Esophagus muscularis mucosa (tissue), 4 donors: ENCODE measurements at regions not wholly inside any gene's neighbourhood (a gene's known extent, or its start where the extent isn't known, plus 50 kb on each side); places are given as distances from the start of the nearest gene placed in this dataset.

Experiments used
- DNase-seq: peaks from one replicate; pipeline ENCODE4 v3.0.0-alpha.2; 2017; ENCODE audit errors: extremely low spot score
- H3K27ac ChIP-seq, 4 donors: fragments of 200-600 bp; sonication (generic); replicated peaks in 1 of 4; 1 replicate in 3 of 4; 2 replicates in 1 of 4; pipeline ENCODE4 v1.5.1; 2016 to 2019; ENCODE audit warnings: mild to moderate bottlenecking in 1 of 4
- H3K27me3 ChIP-seq, 4 donors: fragments of 200-600 bp; sonication (generic); one replicate each; pipeline versions ENCODE4 v1.5.1 to v1.6.0; 2016 to 2019
- H3K36me3 ChIP-seq, 4 donors: fragments of 200-600 bp; sonication (generic); one replicate each; pipeline ENCODE4 v1.5.1; 2016 to 2019
- H3K4me1 ChIP-seq, 4 donors: fragments of 200-600 bp; sonication (generic); one replicate each; pipeline ENCODE4 v1.5.1; 2016 to 2019
- H3K4me3 ChIP-seq, 4 donors: fragments of 200-600 bp; sonication (generic); 1 replicate in 2 of 4; 2 replicates in 2 of 4; pipeline ENCODE4 v1.5.1; 2016 to 2019; ENCODE audit warnings: mild to moderate bottlenecking in 4 of 4, moderate library complexity in 1 of 4
- H3K9me3 ChIP-seq, 4 donors: fragments of 200-600 bp; sonication (generic); 1 replicate in 3 of 4; 2 replicates in 1 of 4; pipeline ENCODE4 v1.5.1; 2016 to 2019
- EP300 ChIP-seq: sonication (generic); formaldehyde crosslinking; IDR thresholded peaks from one replicate; pipeline ENCODE4 v1.6.1; 2017; ENCODE audit warnings: antibody characterized with exemption
- POLR2A ChIP-seq: fragments of 450-650 bp; IDR thresholded peaks from one replicate; pipeline ENCODE4 v1.6.1; 2017; ENCODE audit warnings: antibody characterized with exemption, moderate library complexity, mild to moderate bottlenecking, low read depth
- POLR2AphosphoS5 ChIP-seq, 2 donors: sonication (generic); formaldehyde crosslinking; IDR thresholded peaks; one replicate each; pipeline ENCODE4 v1.6.1; 2017; ENCODE audit warnings: antibody characterized with exemption in 2 of 2
- WGBS: methylation state at CpG from one replicate; pipeline ENCODE4 v1.1.5; 2018; 5-methylcytosine and 5-hydroxymethylcytosine counted together
- intact Hi-C: fragments of 100-400 bp; cut with DNase I; formaldehyde crosslinking; loops from one replicate; pipeline ENCODE4 v1.15.1; 2023
- TF ChIP-seq, protein P1 (sequence below), 3 experiments: fragments of 200-600 bp in 2 of 3; fragments of 450-650 bp in 1 of 3; sonication (generic) in 2 of 3; IDR thresholded peaks; one replicate each; pipeline ENCODE4 v1.5.1; 2017 to 2019; ENCODE audit warnings: antibody characterized with exemption in 3 of 3, mild to moderate bottlenecking in 2 of 3, moderate library complexity in 1 of 3

DNA sequence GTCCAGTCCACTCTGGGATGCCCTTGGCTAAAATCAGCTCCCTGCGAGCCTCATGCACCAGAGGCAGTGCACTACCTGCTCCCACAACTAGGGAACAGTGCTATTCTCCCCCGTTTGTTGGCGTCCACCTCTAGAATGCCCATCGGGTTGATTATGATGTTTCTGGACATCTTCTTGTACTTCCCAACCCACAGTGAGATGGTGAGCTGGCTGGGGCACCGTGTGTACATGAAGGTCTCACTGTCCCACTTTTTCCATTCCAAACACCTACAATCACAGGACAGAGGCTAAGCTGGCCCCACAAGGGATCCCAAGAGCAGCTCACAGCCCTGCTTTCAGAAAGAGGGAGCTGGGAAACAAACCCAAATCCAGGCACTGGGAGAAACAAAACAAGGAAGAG, 126.2 kb upstream of the ZNF92 start:
- H3K9me3 ChIP-seq: no peaks in the 10 kb centered on the region
- DNase-seq: no peak
- no peak for TF ChIP-seq POLR2AphosphoS5 (IDR thresholded peaks at IDR 0.05)
- TF ChIP-seq POLR2A: no peak
- no peak for TF ChIP-seq EP300
- TF ChIP-seq, protein P1, sequence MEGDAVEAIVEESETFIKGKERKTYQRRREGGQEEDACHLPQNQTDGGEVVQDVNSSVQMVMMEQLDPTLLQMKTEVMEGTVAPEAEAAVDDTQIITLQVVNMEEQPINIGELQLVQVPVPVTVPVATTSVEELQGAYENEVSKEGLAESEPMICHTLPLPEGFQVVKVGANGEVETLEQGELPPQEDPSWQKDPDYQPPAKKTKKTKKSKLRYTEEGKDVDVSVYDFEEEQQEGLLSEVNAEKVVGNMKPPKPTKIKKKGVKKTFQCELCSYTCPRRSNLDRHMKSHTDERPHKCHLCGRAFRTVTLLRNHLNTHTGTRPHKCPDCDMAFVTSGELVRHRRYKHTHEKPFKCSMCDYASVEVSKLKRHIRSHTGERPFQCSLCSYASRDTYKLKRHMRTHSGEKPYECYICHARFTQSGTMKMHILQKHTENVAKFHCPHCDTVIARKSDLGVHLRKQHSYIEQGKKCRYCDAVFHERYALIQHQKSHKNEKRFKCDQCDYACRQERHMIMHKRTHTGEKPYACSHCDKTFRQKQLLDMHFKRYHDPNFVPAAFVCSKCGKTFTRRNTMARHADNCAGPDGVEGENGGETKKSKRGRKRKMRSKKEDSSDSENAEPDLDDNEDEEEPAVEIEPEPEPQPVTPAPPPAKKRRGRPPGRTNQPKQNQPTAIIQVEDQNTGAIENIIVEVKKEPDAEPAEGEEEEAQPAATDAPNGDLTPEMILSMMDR (IDR thresholded peaks at IDR 0.05): no peak
- no peaks in the 10 kb centered on the region for H3K36me3 ChIP-seq
- intact Hi-C loops: no loop called here
- H3K27me3 ChIP-seq: peaks cover 0 to 14% (median 0%) of the 10 kb centered on the region in 4 donors
- 82% methylated on average over 5 of the region's 5 CpGs for WGBS
- H3K4me1 ChIP-seq: peaks cover 0 to 11% (median 8%) of the 10 kb centered on the region in 4 donors
- H3K4me3 ChIP-seq: no peak overlapping the region
- H3K27ac ChIP-seq: no peak overlapping the region

- WGBS: 3% methylated on average over 10 of the region's 52 CpGs
- TF ChIP-seq POLR2A (no peak), POLR2AphosphoS5 (IDR thresholded peaks at IDR 0.05) (no peak), EP300 (no peak)
- TF ChIP-seq, protein P1 (IDR thresholded peaks at IDR 0.05): no peak
- H3K9me3 ChIP-seq: no peaks in the 10 kb centered on the region
- peak overlapping the region; percentile 48 to 59 (median 56) for H3K4me3 ChIP-seq
- H3K36me3 ChIP-seq: no peaks in the 10 kb centered on the region
- intact Hi-C loops: no loop called here
- DNase-seq: peak; percentile 89
- H3K4me1 ChIP-seq: peaks cover 0 to 13% (median 11%) of the 10 kb centered on the region in 4 donors
- peaks cover 0 to 35% (median 8%) of the 10 kb centered on the region in 4 donors for H3K27me3 ChIP-seq
- H3K27ac ChIP-seq: no peak overlapping the region
Observed at GRCh38 chr7:65239707-65240352, 133.8 kb upstream of the ZNF92 start.

GRCh38 chr7:65239324-65239706, 134.3 kb upstream of the ZNF92 start:
- Histone ChIP-seq H3K27ac (no peak overlapping the region), H3K4me3 (peak overlapping the region; percentile 48 to 59 (median 56)), H3K27me3 (peaks cover 0 to 35% (median 8%) of the 10 kb centered on the region in 4 donors), H3K4me1 (peaks cover 0 to 13% (median 11%) of the 10 kb centered on the region in 4 donors), H3K36me3 (no peaks in the 10 kb centered on the region), H3K9me3 (no peaks in the 10 kb centered on the region)
- DNase-seq: no peak
- WGBS: 83% methylated on average over 1 of the region's 20 CpGs
- no peak for TF ChIP-seq EP300
- no peak for TF ChIP-seq POLR2AphosphoS5 (IDR thresholded peaks at IDR 0.05)
- intact Hi-C loops: no loop called here

- WGBS: 96% methylated on average over 17 of the region's 19 CpGs
- Histone ChIP-seq H3K27me3 (peaks cover 0 to 35% (median 8%) of the 10 kb centered on the region in 4 donors), H3K9me3 (no peaks in the 10 kb centered on the region), H3K4me3 (no peak overlapping the region), H3K36me3 (no peaks in the 10 kb centered on the region), H3K4me1 (peaks cover 0 to 13% (median 11%) of the 10 kb centered on the region in 4 donors), H3K27ac (no peak overlapping the region)
- DNase-seq: no peak
- TF ChIP-seq POLR2AphosphoS5 (IDR thresholded peaks at IDR 0.05) (no peak), POLR2A (no peak), EP300 (no peak)
- TF ChIP-seq, protein P1 (IDR thresholded peaks at IDR 0.05): no peak
- intact Hi-C loops: no loop called here
Observed at GRCh38 chr7:65238785-65239184, 134.9 kb upstream of the ZNF92 start.

DNA sequence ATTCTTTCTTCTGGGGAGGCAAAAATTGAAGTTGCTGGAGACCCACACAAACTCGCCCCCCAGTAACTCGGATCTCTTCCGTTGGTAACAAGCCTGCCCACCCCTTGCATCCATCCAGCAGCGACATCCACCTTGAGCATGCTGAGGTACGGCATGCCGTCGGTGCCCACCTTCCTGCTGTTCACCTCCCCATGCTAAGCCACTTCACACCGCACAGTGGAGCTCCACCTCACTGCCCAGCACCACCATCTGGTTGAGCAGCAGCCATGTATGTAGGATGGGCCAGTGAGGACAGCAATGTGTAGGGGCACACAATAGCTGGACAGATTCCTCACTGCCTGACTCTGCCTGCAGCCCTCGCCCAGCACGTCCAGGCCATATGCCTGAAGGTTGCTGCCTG, 138.1 kb upstream of the ZNF92 start:
- Histone ChIP-seq H3K27ac (no peak overlapping the region), H3K9me3 (no peaks in the 10 kb centered on the region), H3K4me1 (peaks cover 0 to 13% (median 11%) of the 10 kb centered on the region in 4 donors), H3K36me3 (no peaks in the 10 kb centered on the region), H3K27me3 (peaks cover 0 to 26% (median 8%) of the 10 kb centered on the region in 4 donors), H3K4me3 (no peak overlapping the region)
- intact Hi-C loops: no loop called here
- no peak for DNase-seq
- TF ChIP-seq, protein P1 (IDR thresholded peaks at IDR 0.05): no peak
- TF ChIP-seq POLR2A (no peak), EP300 (no peak), POLR2AphosphoS5 (IDR thresholded peaks at IDR 0.05) (no peak)
- WGBS: 78% methylated on average over 7 of the region's 10 CpGs
